Gastrocnemius medialis (tissue), 4 donors: ENCODE measurements at regions not wholly inside any gene's neighbourhood (a gene's known extent, or its start where the extent isn't known, plus 50 kb on each side); places are given as distances from the start of the nearest gene placed in this dataset.

Source experiments
- ATAC-seq, 2 donors: fragments of 150-250 bp; one replicate each; pipeline ENCODE4 v1.9.1; 2016
- DNase-seq, 2 donors: peaks; one replicate each; pipeline ENCODE4 v3.0.0-alpha.2; 2019
- H3K27ac ChIP-seq, 4 donors: fragments of 200-600 bp; sonication (generic); 1 replicate in 1 of 4; 2 replicates in 3 of 4; pipeline ENCODE4 v1.5.1; 2016 to 2018; ENCODE audit warnings: mild to moderate bottlenecking in 2 of 4, moderate library complexity in 1 of 4
- H3K27me3 ChIP-seq, 3 donors: fragments of 200-600 bp; sonication (generic) in 2 of 3; 1 replicate in 1 of 3; 2 replicates in 2 of 3; pipeline versions ENCODE4 v1.5.1 to v1.6.0; 2016 to 2019; ENCODE audit warnings: mild to moderate bottlenecking in 1 of 3, moderate library complexity in 1 of 3
- H3K36me3 ChIP-seq, 2 donors: fragments of 200-600 bp; sonication (generic) in 1 of 2; one replicate each; pipeline ENCODE4 v1.5.1; 2017 to 2018
- H3K4me1 ChIP-seq, 2 donors: fragments of 200-600 bp; sonication (generic) in 1 of 2; one replicate each; pipeline ENCODE4 v1.5.1; 2016 to 2017; ENCODE audit warnings: mild to moderate bottlenecking in 2 of 2
- H3K4me3 ChIP-seq, 4 donors: fragments of 200-600 bp; sonication (generic) in 3 of 4; 1 replicate in 1 of 4; 2 replicates in 3 of 4; pipeline ENCODE4 v1.5.1; 2016 to 2019; ENCODE audit warnings: mild to moderate bottlenecking in 2 of 4
- H3K9me3 ChIP-seq, 3 donors: fragments of 200-600 bp; sonication (generic) in 2 of 3; 1 replicate in 1 of 3; 2 replicates in 2 of 3; pipeline ENCODE4 v1.5.1; 2016 to 2019
- POLR2A ChIP-seq, 2 donors: fragments of 450-650 bp; IDR thresholded peaks; one replicate each; pipeline ENCODE4 v1.6.1; 2017; ENCODE audit warnings: antibody characterized with exemption in 2 of 2, mild to moderate bottlenecking in 2 of 2, moderate library complexity in 2 of 2
- in situ Hi-C, 4 donors: fragments of 200-750 bp; cut with MboI; loops; one replicate each; pipeline versions ENCODE4 v1.15.0 to v1.8.0; 2017; ENCODE audit warnings: low sequenced_read_pairs in 4 of 4
- intact Hi-C: fragments of 100-400 bp; cut with DNase I; formaldehyde crosslinking; loops from one replicate; pipeline ENCODE4 v1.15.1; 2023; ENCODE audit warnings: low total_unique reads
- TF ChIP-seq, protein P1 (sequence below), 5 experiments: fragments of 450-650 bp in 3 of 5; fragments of 200-600 bp in 2 of 5; sonication (generic) in 2 of 5; IDR thresholded peaks in 4 of 5; conservative IDR thresholded peaks in 1 of 5; 1 replicate in 4 of 5; 2 replicates in 1 of 5; pipeline ENCODE4 v1.5.1; 2016 to 2019; ENCODE audit warnings: antibody characterized with exemption in 5 of 5, mild to moderate bottlenecking in 3 of 5, moderate library complexity in 3 of 5

DNA sequence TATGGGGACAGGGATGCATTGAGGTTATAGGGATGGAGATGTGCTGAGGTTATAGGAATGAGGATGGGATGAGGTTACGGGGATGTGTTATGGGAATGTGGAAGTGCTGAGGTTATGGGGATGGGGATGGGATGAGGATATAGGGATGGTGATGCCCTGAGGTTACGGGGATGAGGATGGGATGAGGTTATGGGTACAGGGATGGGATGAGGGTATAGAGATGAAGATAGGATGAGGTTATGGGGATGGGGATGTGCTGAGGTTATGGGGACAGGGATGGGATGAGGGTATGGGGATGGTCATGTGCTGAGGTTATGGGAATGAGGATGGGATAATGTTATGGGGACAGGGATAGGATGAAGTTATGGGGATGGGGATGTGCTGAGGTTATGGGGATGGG lies 542.8 kb downstream of the CDH26 start:
- no peak overlapping the region for H3K4me3 ChIP-seq
- no peak for TF ChIP-seq POLR2A (IDR thresholded peaks at IDR 0.05)
- TF ChIP-seq, protein P1, sequence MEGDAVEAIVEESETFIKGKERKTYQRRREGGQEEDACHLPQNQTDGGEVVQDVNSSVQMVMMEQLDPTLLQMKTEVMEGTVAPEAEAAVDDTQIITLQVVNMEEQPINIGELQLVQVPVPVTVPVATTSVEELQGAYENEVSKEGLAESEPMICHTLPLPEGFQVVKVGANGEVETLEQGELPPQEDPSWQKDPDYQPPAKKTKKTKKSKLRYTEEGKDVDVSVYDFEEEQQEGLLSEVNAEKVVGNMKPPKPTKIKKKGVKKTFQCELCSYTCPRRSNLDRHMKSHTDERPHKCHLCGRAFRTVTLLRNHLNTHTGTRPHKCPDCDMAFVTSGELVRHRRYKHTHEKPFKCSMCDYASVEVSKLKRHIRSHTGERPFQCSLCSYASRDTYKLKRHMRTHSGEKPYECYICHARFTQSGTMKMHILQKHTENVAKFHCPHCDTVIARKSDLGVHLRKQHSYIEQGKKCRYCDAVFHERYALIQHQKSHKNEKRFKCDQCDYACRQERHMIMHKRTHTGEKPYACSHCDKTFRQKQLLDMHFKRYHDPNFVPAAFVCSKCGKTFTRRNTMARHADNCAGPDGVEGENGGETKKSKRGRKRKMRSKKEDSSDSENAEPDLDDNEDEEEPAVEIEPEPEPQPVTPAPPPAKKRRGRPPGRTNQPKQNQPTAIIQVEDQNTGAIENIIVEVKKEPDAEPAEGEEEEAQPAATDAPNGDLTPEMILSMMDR (IDR thresholded peaks at IDR 0.05 in 4 of 5, conservative IDR thresholded peaks at IDR 0.05 in 1 of 5), result no peak

DNA sequence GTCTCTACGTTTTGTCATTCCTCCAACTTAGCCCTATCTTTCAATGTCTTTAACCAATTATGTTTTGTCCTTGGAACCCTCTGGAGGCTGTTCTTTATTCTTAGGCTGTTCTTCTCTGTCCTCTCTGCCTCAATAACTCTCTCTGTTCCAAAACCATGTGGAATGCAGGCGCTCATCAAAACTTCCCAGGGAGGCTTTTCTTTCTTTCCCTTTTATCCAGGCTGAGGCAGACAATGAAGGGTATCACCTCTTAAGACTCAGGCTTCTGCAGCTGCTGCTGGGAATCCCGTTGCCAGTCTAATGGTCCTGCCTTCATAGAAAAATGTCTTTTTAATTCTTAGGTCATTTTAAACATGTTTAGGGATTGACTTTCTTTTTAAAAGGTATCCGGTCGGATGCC lies 544.7 kb downstream of the CDH26 start:
- intact Hi-C loops, result no loop called here
- Histone ChIP-seq H3K4me1 (no peaks in the 10 kb centered on the region), H3K27me3 (no peaks in the 10 kb centered on the region), H3K36me3 (no peaks in the 10 kb centered on the region), H3K27ac (no peak overlapping the region), H3K4me3 (no peak overlapping the region), H3K9me3 (no peaks in the 10 kb centered on the region)
- no peak for DNase-seq
- in situ Hi-C loops, result no loop called here
- no peak for ATAC-seq
- no peak for TF ChIP-seq POLR2A (IDR thresholded peaks at IDR 0.05)

More for the DNA sequence above, 542.8 kb downstream of the CDH26 start:
- in situ Hi-C loops, result no loop called here
- no peak for DNase-seq
- no peaks in the 10 kb centered on the region for H3K9me3 ChIP-seq
- no peak overlapping the region for H3K27ac ChIP-seq
- no peaks in the 10 kb centered on the region for H3K36me3 ChIP-seq
- no peaks in the 10 kb centered on the region for H3K4me1 ChIP-seq
- intact Hi-C loops, result no loop called here
- ATAC-seq, result no peak
- H3K27me3 ChIP-seq, result no peaks in the 10 kb centered on the region

DNA sequence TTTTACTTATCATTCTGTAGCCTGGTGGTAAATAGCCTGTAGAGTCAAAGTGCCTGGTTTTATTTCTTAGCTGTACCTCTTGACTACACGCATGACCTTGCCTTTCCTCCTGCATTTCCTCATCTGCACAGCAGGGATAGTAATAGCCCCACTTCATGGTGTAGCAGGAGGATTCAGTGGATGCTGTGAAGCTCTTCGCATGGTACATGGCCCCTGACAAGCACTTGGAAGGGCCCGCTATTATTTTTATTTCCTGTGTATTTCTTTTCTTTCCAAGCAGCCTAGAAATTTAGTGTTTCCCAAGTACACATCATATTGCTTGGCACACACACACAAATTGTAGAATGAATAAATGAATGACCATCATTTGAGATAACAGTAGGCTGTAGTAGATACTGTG lies 547.2 kb downstream of the CDH26 start:
- H3K36me3 ChIP-seq, result no peaks in the 10 kb centered on the region
- intact Hi-C loops, result no loop called here
- no peaks in the 10 kb centered on the region for H3K4me1 ChIP-seq
- DNase-seq (no peak), ATAC-seq (no peak)
- no peaks in the 10 kb centered on the region for H3K9me3 ChIP-seq
- H3K27ac ChIP-seq, result no peak overlapping the region
- H3K4me3 ChIP-seq, result no peak overlapping the region
- no peaks in the 10 kb centered on the region for H3K27me3 ChIP-seq
- in situ Hi-C loops, result no loop called here
- TF ChIP-seq, protein P1 (IDR thresholded peaks at IDR 0.05 in 4 of 5, conservative IDR thresholded peaks at IDR 0.05 in 1 of 5), result no peak
- no peak for TF ChIP-seq POLR2A (IDR thresholded peaks at IDR 0.05)

DNA sequence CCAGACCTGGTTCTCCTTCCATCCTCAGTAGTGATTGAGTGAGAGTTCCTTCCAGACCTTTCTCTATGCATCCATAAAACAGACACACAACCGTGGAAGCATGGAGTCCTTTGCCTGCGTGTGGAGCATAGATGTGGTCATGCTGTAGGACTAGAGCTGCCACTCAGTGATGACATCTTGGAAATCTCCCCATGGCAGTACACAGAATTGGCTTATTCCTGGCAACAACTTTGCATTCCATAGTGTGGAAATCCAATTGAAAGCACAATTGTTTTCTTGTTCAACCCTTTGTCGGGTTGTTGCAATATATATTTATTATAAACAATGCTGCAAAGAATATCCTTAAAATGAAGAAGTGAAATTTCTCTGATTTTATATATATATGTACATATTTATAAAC lies 547.8 kb downstream of the CDH26 start:
- in situ Hi-C loops, result no loop called here
- H3K4me3 ChIP-seq, result no peak overlapping the region

DNA sequence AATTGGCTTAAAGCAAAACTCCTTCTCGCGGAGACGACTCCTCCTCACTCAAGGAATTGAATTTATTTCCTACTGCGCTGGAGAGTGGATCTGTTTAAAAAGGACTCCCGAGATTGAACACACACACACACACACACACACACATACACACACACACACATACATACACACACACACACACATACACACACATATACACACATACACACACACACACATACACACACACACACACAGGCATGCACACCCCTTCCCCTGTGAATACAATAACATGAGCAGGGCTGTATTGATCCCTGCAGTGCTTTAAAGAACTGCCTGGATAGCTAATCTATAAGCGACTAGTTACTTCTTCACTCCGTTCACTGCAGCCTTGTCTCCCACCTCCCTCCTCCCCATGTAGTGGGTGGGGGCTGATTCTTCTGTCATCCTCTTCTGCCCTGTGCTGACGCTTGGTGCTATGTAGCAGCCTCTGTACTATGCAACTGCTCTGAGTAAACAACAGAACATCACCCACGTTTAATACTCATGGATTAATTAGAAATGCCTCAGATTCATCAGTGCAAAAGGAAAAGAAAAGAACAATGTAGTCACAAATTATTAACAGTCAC lies 549.0 kb downstream of the CDH26 start:
- TF ChIP-seq POLR2A (IDR thresholded peaks at IDR 0.05), result no peak
- TF ChIP-seq, protein P1 (IDR thresholded peaks at IDR 0.05 in 4 of 5, conservative IDR thresholded peaks at IDR 0.05 in 1 of 5), result no peak
- Histone ChIP-seq H3K9me3 (no peaks in the 10 kb centered on the region), H3K4me1 (no peaks in the 10 kb centered on the region), H3K27me3 (no peaks in the 10 kb centered on the region), H3K36me3 (no peaks in the 10 kb centered on the region), H3K27ac (no peak overlapping the region), H3K4me3 (no peak overlapping the region)
- ATAC-seq (no peak), DNase-seq (no peak)
- in situ Hi-C loops (no loop called here), intact Hi-C loops (no loop called here)

More for the DNA sequence above, 547.8 kb downstream of the CDH26 start:
- no peaks in the 10 kb centered on the region for H3K4me1 ChIP-seq
- intact Hi-C loops, result no loop called here
- no peaks in the 10 kb centered on the region for H3K9me3 ChIP-seq
- H3K27ac ChIP-seq, result no peak overlapping the region
- DNase-seq (no peak), ATAC-seq (no peak)
- H3K27me3 ChIP-seq, result no peaks in the 10 kb centered on the region
- no peaks in the 10 kb centered on the region for H3K36me3 ChIP-seq
- TF ChIP-seq, protein P1 (IDR thresholded peaks at IDR 0.05 in 4 of 5, conservative IDR thresholded peaks at IDR 0.05 in 1 of 5), result no peak
- TF ChIP-seq POLR2A (IDR thresholded peaks at IDR 0.05), result no peak
